ENCODE measurements at regions not wholly inside any gene's neighbourhood (a gene's known extent, or its start where the extent isn't known, plus 50 kb on each side); places are given as distances from the start of the nearest gene placed in this dataset.
"Not testable (repeated sequence)": the region's sequence is repeated elsewhere in the genome, so short reads cannot be mapped to it uniquely, and the experiment has no call there.

DNA sequence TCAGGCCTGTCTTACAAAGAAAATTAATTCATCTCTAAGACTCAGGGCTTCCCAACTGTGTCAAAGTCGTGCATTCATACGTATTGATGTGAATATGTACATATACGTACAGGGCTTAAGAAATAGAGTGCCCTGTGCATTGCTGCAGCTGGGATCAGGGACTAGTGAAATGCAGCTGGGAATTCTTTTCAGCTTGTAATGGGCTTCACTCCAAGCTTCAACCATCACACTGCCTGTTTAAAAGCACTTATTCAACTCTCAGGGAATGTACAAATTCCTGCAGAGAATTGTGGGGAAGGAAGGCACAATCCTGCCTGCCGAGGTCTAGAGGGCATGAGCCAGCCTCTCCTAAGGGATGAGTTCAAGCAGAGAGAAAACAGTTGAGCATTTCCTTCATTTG, 59.6 kb upstream of the MAN2A1 start:
- no peak overlapping the region for H3K4me2 ChIP-seq
- H3K4me3 ChIP-seq: no peak overlapping the region
- peak; percentile 42 for DNase-seq (ENCODE audit: low spot score)
- H3K27ac Mint-ChIP-seq: peak overlapping the region; percentile 64
- H2AFZ ChIP-seq (replicated peaks): peak overlapping the region; percentile 91
- peaks cover 2% of the 10 kb centered on the region for H3K36me3 Mint-ChIP-seq
- H3K9me3 ChIP-seq (ENCODE audit: low read depth): no peaks in the 10 kb centered on the region
- H3K9ac ChIP-seq: no peak overlapping the region
- no peaks in the 10 kb centered on the region for H3K27me3 Mint-ChIP-seq (ENCODE audit: insufficient read depth, low read depth)
- H3K27me3 ChIP-seq: no peaks in the 10 kb centered on the region
- TF ChIP-seq EZH2phosphoT487 (IDR thresholded peaks at IDR 0.05) (no peak), EZH2 (IDR thresholded peaks at IDR 0.05) (no peak)
- TF ChIP-seq, protein P1, sequence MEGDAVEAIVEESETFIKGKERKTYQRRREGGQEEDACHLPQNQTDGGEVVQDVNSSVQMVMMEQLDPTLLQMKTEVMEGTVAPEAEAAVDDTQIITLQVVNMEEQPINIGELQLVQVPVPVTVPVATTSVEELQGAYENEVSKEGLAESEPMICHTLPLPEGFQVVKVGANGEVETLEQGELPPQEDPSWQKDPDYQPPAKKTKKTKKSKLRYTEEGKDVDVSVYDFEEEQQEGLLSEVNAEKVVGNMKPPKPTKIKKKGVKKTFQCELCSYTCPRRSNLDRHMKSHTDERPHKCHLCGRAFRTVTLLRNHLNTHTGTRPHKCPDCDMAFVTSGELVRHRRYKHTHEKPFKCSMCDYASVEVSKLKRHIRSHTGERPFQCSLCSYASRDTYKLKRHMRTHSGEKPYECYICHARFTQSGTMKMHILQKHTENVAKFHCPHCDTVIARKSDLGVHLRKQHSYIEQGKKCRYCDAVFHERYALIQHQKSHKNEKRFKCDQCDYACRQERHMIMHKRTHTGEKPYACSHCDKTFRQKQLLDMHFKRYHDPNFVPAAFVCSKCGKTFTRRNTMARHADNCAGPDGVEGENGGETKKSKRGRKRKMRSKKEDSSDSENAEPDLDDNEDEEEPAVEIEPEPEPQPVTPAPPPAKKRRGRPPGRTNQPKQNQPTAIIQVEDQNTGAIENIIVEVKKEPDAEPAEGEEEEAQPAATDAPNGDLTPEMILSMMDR (IDR thresholded peaks at IDR 0.05): no peak
- no peaks in the 10 kb centered on the region for H3K36me3 ChIP-seq
- peaks cover 12% of the 10 kb centered on the region for H3K4me1 Mint-ChIP-seq
- peaks cover 3% of the 10 kb centered on the region for H3F3A ChIP-seq (ENCODE audit: low read depth)
- peaks cover 11% of the 10 kb centered on the region for H3K9me3 Mint-ChIP-seq
- peak overlapping the region; percentile 50 for H3K27ac ChIP-seq
- peaks cover 11% of the 10 kb centered on the region for H3K4me1 ChIP-seq
- H4K20me1 ChIP-seq (ENCODE audit: low read depth): no peaks in the 10 kb centered on the region
- H3K79me2 ChIP-seq (ENCODE audit: low read depth): no peaks in the 10 kb centered on the region
- H3K4me3 Mint-ChIP-seq: no peak overlapping the region

DNA sequence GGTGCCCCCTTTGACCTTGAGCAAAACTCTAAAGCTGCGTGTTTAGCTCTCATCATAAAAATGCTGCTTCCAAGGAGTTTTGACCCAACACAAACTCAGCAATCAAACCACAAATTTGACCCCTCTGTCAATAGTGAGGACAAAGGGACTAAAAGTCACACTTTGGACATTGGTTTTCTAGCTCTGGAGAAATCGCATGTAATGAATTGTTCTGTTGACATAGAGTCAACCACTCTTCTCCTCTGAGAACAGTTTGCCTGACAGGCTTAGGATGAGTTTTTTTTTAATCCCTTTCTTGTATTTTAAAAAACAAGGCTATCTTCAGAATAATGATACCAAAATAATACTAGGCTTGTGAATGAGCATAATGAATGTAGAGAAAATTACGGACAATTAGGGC, 61.1 kb upstream of the MAN2A1 start:
- Mint-ChIP-seq H3K4me3 (no peak overlapping the region), H3K27ac (no peak overlapping the region), H3K9me3 (peaks cover 15% of the 10 kb centered on the region), H3K4me1 (peaks cover 12% of the 10 kb centered on the region), H3K36me3 (peaks cover 2% of the 10 kb centered on the region), H3K27me3 (ENCODE audit: insufficient read depth, low read depth) (no peaks in the 10 kb centered on the region)
- Histone ChIP-seq H3K27ac (no peak overlapping the region), H3K4me2 (no peak overlapping the region), H3K4me3 (no peak overlapping the region), H3K9ac (no peak overlapping the region), H3K79me2 (ENCODE audit: low read depth) (no peaks in the 10 kb centered on the region), H3K9me3 (ENCODE audit: low read depth) (no peaks in the 10 kb centered on the region), H2AFZ (replicated peaks) (no peak overlapping the region), H3F3A (ENCODE audit: low read depth) (peaks cover 3% of the 10 kb centered on the region), H3K36me3 (no peaks in the 10 kb centered on the region), H3K27me3 (no peaks in the 10 kb centered on the region), H3K4me1 (peaks cover 11% of the 10 kb centered on the region), H4K20me1 (ENCODE audit: low read depth) (no peaks in the 10 kb centered on the region)
- TF ChIP-seq EZH2 (IDR thresholded peaks at IDR 0.05) (no peak), EZH2phosphoT487 (IDR thresholded peaks at IDR 0.05) (no peak)
- TF ChIP-seq, protein P1 (IDR thresholded peaks at IDR 0.05): no peak
- no peak for DNase-seq (ENCODE audit: low spot score)

DNA sequence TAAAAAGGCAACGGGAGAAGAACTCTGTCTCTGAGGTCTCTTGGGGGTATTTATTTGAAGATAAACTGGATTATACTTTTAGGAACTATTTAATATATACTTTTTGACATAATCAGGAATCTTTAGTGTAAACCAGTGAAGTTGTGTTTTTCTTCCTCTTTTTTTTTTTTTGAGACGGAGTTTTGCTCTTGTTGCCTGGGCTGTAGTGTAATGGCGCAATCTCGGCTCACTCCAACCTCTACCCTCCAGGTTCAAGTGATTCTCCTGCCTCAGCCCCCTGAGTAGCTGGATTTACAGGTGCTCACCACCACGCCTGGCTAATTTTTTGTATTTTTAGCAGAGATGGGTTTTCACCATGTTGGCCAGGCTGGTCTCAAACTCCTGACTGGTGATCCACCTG, 68.5 kb upstream of the MAN2A1 start:
- not testable (repeated sequence) for H3K9me3 Mint-ChIP-seq; H2AFZ ChIP-seq (replicated peaks); H3K4me3 Mint-ChIP-seq; H3K9ac ChIP-seq; H4K20me1 ChIP-seq (ENCODE audit: low read depth); H3K79me2 ChIP-seq (ENCODE audit: low read depth); H3K36me3 ChIP-seq; H3K4me1 ChIP-seq; H3F3A ChIP-seq (ENCODE audit: low read depth); H3K4me2 ChIP-seq; H3K27me3 Mint-ChIP-seq (ENCODE audit: insufficient read depth, low read depth); H3K27ac Mint-ChIP-seq; DNase-seq (ENCODE audit: low spot score); H3K4me3 ChIP-seq; H3K9me3 ChIP-seq (ENCODE audit: low read depth); H3K27ac ChIP-seq; H3K36me3 Mint-ChIP-seq; H3K27me3 ChIP-seq
- peaks cover 17% of the 10 kb centered on the region for H3K4me1 Mint-ChIP-seq

DNA sequence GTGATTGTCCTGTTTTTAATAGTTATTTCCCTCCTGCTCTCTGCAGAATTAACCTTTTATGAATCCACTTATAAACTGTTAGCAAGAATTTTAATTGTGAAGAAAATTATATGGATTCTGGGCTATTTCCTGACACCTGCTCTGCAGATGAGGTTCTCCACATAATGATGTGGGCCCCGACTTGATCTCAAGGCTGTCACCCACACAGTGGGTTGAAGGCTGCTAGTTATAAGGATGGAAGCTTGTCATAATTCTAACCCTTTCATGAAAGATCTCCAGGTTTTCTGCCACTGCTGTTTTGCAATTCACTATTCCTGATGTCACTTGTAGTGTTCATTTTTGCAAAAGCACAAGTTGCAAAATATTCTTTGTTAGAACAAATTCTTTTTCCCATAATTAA, 69.1 kb upstream of the MAN2A1 start:
- no peak overlapping the region for H3K27ac Mint-ChIP-seq
- no peak overlapping the region for H3K27ac ChIP-seq

More for the DNA sequence above, 69.1 kb upstream of the MAN2A1 start:
- no peaks in the 10 kb centered on the region for H4K20me1 ChIP-seq (ENCODE audit: low read depth)
- Mint-ChIP-seq H3K4me3 (no peak overlapping the region), H3K9me3 (peaks cover 4% of the 10 kb centered on the region), H3K27me3 (ENCODE audit: insufficient read depth, low read depth) (peaks cover 6% of the 10 kb centered on the region), H3K4me1 (peaks cover 17% of the 10 kb centered on the region), H3K36me3 (no peaks in the 10 kb centered on the region)
- H3F3A ChIP-seq (ENCODE audit: low read depth): no peaks in the 10 kb centered on the region
- H3K4me3 ChIP-seq: no peak overlapping the region
- H3K4me1 ChIP-seq: no peaks in the 10 kb centered on the region
- H3K9ac ChIP-seq: no peak overlapping the region
- no peak for DNase-seq (ENCODE audit: low spot score)
- H2AFZ ChIP-seq (replicated peaks): no peak overlapping the region
- no peaks in the 10 kb centered on the region for H3K9me3 ChIP-seq (ENCODE audit: low read depth)
- H3K27me3 ChIP-seq: no peaks in the 10 kb centered on the region
- no peaks in the 10 kb centered on the region for H3K79me2 ChIP-seq (ENCODE audit: low read depth)
- no peak for TF ChIP-seq EZH2phosphoT487 (IDR thresholded peaks at IDR 0.05)
- TF ChIP-seq EZH2 (IDR thresholded peaks at IDR 0.05): no peak
- TF ChIP-seq, protein P1 (IDR thresholded peaks at IDR 0.05): no peak
- H3K36me3 ChIP-seq: no peaks in the 10 kb centered on the region
- H3K4me2 ChIP-seq: no peak overlapping the region
